Activated CD4-positive, alpha-beta memory T cell treated with anti-CD3 and anti-CD28 coated beads, Interleukin-2, amount 10 ng/mL, durations not matched to agents 7 days and 5 days (primary cell): ENCODE measurements at regions not wholly inside any gene's neighbourhood (a gene's known extent, or its start where the extent isn't known, plus 50 kb on each side); places are given as distances from the start of the nearest gene placed in this dataset.

Source experiments
- CTCF ChIA-PET: fragments of 350-600 bp; sonication (Branson Sonifier 250); formaldehyde crosslinking; loops from one replicate; lab custom pipeline; 2021; ENCODE audit warnings: antibody characterized with exemption, inconsistent platforms; lab: Charles Lee
- POLR2A ChIA-PET: fragments of 350-600 bp; sonication (Branson Sonifier 250); formaldehyde crosslinking; loops from one replicate; lab custom pipeline; 2021; ENCODE audit warnings: antibody characterized with exemption; lab: Charles Lee
- DNase-seq: peaks from one replicate; pipeline ENCODE4 v3.0.0-alpha.2; 2020
- H3K27ac Mint-ChIP-seq: one replicate; pipeline ENCODE4 v1.8.0; 2021; ENCODE audit warnings: mild to moderate bottlenecking, mixed read lengths
- H3K27me3 Mint-ChIP-seq: one replicate; pipeline ENCODE4 v1.8.0; 2021; ENCODE audit warnings: mixed read lengths
- H3K36me3 Mint-ChIP-seq: one replicate; pipeline ENCODE4 v1.8.0; 2021; ENCODE audit warnings: low read depth, mixed read lengths
- H3K4me1 Mint-ChIP-seq: one replicate; pipeline ENCODE4 v1.8.0; 2021; ENCODE audit warnings: mixed read lengths
- H3K4me3 Mint-ChIP-seq: one replicate; pipeline ENCODE4 v1.8.0; 2021; ENCODE audit warnings: mild to moderate bottlenecking, mixed read lengths
- H3K9me3 Mint-ChIP-seq: one replicate; pipeline ENCODE4 v1.8.0; 2021; ENCODE audit warnings: mixed read lengths

DNA sequence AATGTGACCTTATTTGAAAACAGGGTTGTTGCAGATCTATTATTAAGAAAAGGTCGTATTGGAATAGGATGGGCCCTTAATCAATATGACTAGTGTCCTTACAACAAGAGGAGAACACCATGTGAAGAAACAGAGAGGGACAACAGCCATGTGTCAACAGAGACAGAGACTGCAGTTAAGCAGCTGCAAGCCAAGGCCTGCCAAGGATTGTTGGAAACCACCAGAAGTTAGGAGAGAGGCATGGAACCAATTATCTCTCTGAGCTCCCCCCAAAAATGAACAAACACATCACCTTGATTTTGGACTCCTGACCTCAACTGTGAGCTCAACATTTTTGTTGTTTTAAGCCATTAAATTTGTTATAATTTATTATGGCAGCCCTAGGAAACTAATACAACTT lies 214.6 kb upstream of the PRKD1 start:
- H3K4me1 Mint-ChIP-seq: no peaks in the 10 kb centered on the region
- H3K4me3 Mint-ChIP-seq: no peak overlapping the region
- no peaks in the 10 kb centered on the region for H3K36me3 Mint-ChIP-seq
- CTCF ChIA-PET: no interaction called here
- H3K27me3 Mint-ChIP-seq: no peaks in the 10 kb centered on the region
- no peak for DNase-seq
- H3K27ac Mint-ChIP-seq: no peak overlapping the region
- POLR2A ChIA-PET: no interaction called here
- H3K9me3 Mint-ChIP-seq: peaks cover 15% of the 10 kb centered on the region

DNA sequence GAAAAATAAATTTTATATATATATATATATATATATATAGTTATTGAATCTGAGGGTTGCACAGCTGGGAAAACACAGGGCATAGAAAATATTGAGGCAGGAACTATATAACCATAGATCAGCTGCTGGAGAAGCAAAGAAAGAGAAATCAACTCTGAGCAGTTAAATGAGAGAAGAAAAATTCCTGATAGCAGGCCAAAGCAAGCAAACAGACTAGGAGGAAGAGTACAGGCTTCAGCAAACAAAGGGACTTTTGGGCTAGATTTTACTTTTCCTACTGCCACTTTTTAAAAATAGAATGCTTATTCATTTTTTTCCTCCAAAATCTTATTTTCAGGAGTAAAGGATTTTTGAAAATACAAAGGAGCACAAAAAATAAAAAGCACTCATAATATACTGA lies 216.0 kb upstream of the PRKD1 start:
- Mint-ChIP-seq H3K4me3 (no peak overlapping the region), H3K9me3 (peaks cover 18% of the 10 kb centered on the region), H3K36me3 (no peaks in the 10 kb centered on the region), H3K27ac (no peak overlapping the region), H3K4me1 (no peaks in the 10 kb centered on the region), H3K27me3 (no peaks in the 10 kb centered on the region)
- ChIA-PET POLR2A (no interaction called here), CTCF (no interaction called here)
- DNase-seq: no peak

DNA sequence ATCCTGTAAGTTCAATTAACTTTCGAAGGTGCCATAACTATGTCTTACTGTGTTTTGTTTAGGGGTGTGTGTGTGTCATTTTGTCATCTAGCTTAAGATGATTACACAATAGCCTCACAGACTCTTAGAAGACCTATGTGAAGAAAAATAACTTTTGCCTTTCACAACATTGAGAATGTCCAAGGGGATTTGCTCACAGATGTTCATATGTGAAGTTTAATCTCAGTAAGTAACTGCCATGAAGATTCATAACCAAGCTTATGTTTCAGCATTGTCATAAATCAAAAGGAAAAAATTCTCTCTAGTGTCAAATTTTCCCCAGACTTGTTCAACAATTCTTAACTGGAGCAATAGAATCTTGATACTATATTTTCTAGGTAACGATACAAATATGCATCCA lies 226.1 kb upstream of the PRKD1 start:
- ChIA-PET CTCF (no interaction called here), POLR2A (no interaction called here)
- Mint-ChIP-seq H3K9me3 (peaks cover 2% of the 10 kb centered on the region), H3K4me3 (no peak overlapping the region), H3K36me3 (no peaks in the 10 kb centered on the region), H3K27me3 (no peaks in the 10 kb centered on the region), H3K27ac (no peak overlapping the region), H3K4me1 (no peaks in the 10 kb centered on the region)
- no peak for DNase-seq

DNA sequence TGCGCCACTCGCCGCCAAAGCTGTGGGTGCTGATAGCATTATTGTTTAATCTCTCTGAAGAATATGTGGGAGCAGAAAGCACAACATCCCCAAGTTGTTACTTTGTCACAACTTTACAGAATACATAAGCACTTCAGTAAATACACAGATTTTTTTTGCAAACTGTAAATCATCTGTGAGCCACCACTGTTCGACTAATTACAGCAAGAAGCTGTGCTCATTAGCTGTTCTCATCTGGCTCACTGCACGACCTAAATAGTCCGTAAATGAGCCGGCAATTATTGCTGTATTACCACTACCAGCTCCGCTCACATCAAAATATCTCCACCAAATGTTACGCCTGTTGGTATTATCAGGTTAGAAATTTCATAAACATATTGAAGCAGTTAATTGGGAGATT lies 228.9 kb upstream of the PRKD1 start:
- no peak overlapping the region for H3K27ac Mint-ChIP-seq
- CTCF ChIA-PET: no interaction called here
- H3K36me3 Mint-ChIP-seq: no peaks in the 10 kb centered on the region
- no peaks in the 10 kb centered on the region for H3K4me1 Mint-ChIP-seq
- DNase-seq: no peak
- peaks cover 2% of the 10 kb centered on the region for H3K9me3 Mint-ChIP-seq
- H3K27me3 Mint-ChIP-seq: no peaks in the 10 kb centered on the region
- POLR2A ChIA-PET: no interaction called here
- H3K4me3 Mint-ChIP-seq: no peak overlapping the region

DNA sequence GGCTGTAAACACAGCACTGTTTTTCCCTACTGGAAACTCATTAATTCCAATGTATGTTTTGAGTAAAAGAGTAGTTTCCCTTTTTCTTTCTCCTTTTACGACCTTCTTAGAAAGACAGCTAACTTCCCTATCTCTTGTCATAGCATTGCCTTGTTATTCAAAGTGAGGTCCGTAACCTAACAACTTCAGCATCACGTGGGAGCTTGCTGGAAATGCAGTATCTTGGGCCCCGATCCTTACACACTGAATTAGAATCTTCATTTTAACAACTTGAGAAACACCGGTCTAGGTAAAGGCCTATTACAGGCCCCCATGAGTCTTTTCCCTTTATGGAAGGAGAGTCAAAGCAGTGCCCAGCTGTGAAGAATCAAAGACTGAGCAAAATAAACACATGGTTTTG lies 230.7 kb upstream of the PRKD1 start:
- DNase-seq: no peak
- Mint-ChIP-seq H3K4me3 (no peak overlapping the region), H3K4me1 (no peaks in the 10 kb centered on the region), H3K9me3 (peaks cover 3% of the 10 kb centered on the region), H3K36me3 (no peaks in the 10 kb centered on the region), H3K27me3 (no peaks in the 10 kb centered on the region), H3K27ac (no peak overlapping the region)
- ChIA-PET POLR2A (no interaction called here), CTCF (no interaction called here)

- Mint-ChIP-seq H3K9me3 (peaks cover 4% of the 10 kb centered on the region), H3K27me3 (no peaks in the 10 kb centered on the region), H3K36me3 (no peaks in the 10 kb centered on the region), H3K4me1 (no peaks in the 10 kb centered on the region), H3K4me3 (no peak overlapping the region), H3K27ac (no peak overlapping the region)
- ChIA-PET POLR2A (no interaction called here), CTCF (no interaction called here)
- no peak for DNase-seq
These were observed 231.7 kb upstream of the PRKD1 start for GRCh38 chr14:30159374-30159773.

DNA sequence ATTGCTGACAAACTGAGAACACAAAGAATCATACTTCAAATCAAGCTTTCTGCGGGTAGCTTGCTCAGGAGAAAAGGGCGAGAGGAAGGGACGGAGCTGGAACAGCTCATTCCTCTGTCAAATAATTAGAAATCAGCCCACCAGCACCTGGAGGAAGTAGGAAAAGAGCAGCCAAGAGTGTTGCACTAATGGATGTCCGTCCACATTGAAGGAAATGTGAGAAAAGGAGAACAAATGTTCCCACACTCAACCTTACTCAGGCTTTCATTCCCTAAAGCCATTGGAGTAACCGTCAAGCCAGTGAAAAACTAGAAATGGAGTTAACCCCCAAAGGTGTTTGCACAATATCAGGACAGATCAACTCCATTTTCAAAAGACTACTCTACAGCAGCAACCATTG lies 233.0 kb upstream of the PRKD1 start:
- H3K4me3 Mint-ChIP-seq: no peak overlapping the region
- no peaks in the 10 kb centered on the region for H3K27me3 Mint-ChIP-seq
- no peak for DNase-seq
- no peaks in the 10 kb centered on the region for H3K4me1 Mint-ChIP-seq
- peaks cover 2% of the 10 kb centered on the region for H3K9me3 Mint-ChIP-seq
- no peak overlapping the region for H3K27ac Mint-ChIP-seq
- ChIA-PET CTCF (no interaction called here), POLR2A (no interaction called here)
- no peaks in the 10 kb centered on the region for H3K36me3 Mint-ChIP-seq

DNA sequence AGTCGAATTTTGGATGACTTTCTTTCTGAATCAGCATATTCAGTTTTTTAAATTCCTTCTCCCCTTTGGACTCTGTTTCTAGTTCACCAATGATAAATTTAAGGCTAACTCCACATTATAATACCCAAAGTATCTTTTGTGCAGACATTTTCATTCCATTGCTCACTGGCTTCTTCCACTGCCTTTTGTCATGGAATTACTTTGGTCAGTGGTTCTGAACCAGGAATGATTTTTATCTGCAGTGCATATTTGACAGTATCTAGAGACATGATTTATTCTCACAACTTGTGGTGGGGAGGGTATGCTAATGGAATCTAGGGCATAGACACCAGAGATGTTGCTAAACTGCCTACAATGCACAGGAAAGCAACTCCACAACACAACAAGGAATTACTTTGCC lies 234.4 kb upstream of the PRKD1 start:
- POLR2A ChIA-PET: no interaction called here
- Mint-ChIP-seq H3K4me3 (no peak overlapping the region), H3K27me3 (no peaks in the 10 kb centered on the region), H3K4me1 (no peaks in the 10 kb centered on the region), H3K9me3 (peaks cover 2% of the 10 kb centered on the region), H3K36me3 (no peaks in the 10 kb centered on the region), H3K27ac (no peak overlapping the region)
- no peak for DNase-seq
- CTCF ChIA-PET: no interaction called here

DNA sequence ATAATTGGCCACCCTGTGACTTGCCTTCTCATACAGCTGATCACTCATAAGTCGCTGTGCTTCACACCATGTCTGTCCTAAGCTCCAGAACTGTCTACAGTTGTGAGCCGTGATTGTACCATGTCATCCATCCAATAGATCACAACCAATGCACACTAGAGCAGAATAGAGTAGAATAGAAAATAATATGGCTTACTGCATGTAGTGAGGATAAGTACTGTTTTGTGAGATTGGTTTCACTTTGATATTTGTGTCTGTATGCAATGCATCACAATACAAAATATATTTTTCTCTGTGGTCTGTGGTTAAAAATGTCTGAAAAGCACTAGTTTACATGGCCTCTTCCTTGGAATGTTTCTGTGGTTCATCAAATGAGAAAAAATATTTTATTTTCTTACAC lies 237.6 kb upstream of the PRKD1 start:
- no peak overlapping the region for H3K27ac Mint-ChIP-seq
- H3K4me1 Mint-ChIP-seq: no peaks in the 10 kb centered on the region
- H3K36me3 Mint-ChIP-seq: no peaks in the 10 kb centered on the region
- ChIA-PET CTCF (no interaction called here), POLR2A (no interaction called here)
- no peak for DNase-seq
- H3K9me3 Mint-ChIP-seq: peaks cover 9% of the 10 kb centered on the region
- H3K27me3 Mint-ChIP-seq: no peaks in the 10 kb centered on the region
- H3K4me3 Mint-ChIP-seq: no peak overlapping the region

DNA sequence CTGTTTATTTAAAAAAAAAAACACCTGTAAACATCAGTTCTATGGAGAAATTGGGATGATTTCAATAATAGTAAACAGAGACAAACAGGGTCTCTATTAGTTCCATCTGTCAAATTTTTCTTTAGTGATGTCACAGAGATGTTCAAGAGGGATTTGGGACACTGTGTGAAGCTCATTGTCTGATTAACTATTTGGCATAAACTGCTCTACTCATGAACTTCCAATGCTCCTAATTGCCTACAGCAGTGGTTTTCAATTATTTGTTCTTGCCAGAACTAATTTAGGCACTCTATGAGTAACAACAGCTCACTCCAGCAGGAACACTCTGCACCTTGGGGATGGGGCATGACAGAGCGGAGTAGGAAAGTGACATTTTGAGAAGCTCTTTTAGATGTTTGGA lies 250.1 kb upstream of the PRKD1 start:
- no peak for DNase-seq
- no peaks in the 10 kb centered on the region for H3K27me3 Mint-ChIP-seq
- peaks cover 7% of the 10 kb centered on the region for H3K9me3 Mint-ChIP-seq
- H3K27ac Mint-ChIP-seq: no peak overlapping the region
- H3K4me1 Mint-ChIP-seq: no peaks in the 10 kb centered on the region
- no peak overlapping the region for H3K4me3 Mint-ChIP-seq
- no peaks in the 10 kb centered on the region for H3K36me3 Mint-ChIP-seq
- ChIA-PET POLR2A (no interaction called here), CTCF (no interaction called here)

DNA sequence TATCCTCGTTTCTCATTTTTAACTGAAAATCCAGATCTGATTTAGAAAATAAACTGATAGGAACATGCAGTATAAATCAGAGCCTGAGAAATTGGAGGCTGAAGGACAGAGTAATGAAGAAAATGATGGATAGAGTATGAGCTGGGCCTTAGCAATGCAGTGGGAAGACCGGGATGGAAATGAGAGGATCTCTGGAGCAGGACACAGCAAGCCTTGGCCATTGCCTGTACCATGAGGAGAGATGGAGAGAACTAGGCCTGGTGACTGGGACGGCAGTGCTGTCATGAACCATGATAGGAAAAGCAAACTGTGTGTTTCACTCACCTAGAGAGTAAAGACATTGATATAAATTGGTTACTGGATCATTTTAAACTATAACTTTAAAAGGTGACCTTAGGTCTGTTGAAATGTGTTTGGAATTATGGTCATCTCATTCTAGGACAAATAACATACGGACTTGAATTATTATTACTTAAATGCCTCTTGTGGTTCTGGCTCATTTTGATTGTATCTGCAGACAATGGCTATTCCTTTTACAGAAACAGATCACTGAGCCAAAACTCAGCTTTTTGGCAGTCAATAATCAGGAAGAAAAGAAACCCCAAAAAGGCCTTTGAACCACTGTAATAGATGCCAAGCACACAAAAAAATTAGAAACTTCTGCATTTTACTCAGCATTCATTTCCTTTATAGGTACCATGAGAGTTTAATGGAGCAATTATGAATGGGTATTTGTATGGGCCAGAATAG lies 251.9 kb upstream of the PRKD1 start:
- Mint-ChIP-seq H3K4me1 (no peaks in the 10 kb centered on the region), H3K4me3 (no peak overlapping the region), H3K27ac (no peak overlapping the region), H3K27me3 (no peaks in the 10 kb centered on the region), H3K9me3 (peaks cover 7% of the 10 kb centered on the region), H3K36me3 (no peaks in the 10 kb centered on the region)
- ChIA-PET CTCF (no interaction called here), POLR2A (no interaction called here)
- no peak for DNase-seq

- POLR2A ChIA-PET: no interaction called here
- Mint-ChIP-seq H3K4me3 (no peak overlapping the region), H3K27ac (no peak overlapping the region), H3K27me3 (no peaks in the 10 kb centered on the region), H3K4me1 (no peaks in the 10 kb centered on the region), H3K36me3 (no peaks in the 10 kb centered on the region), H3K9me3 (peaks cover 7% of the 10 kb centered on the region)
- no peak for DNase-seq
- CTCF ChIA-PET: no interaction called here
These were observed 252.6 kb upstream of the PRKD1 start for GRCh38 chr14:30180219-30180618.

DNA sequence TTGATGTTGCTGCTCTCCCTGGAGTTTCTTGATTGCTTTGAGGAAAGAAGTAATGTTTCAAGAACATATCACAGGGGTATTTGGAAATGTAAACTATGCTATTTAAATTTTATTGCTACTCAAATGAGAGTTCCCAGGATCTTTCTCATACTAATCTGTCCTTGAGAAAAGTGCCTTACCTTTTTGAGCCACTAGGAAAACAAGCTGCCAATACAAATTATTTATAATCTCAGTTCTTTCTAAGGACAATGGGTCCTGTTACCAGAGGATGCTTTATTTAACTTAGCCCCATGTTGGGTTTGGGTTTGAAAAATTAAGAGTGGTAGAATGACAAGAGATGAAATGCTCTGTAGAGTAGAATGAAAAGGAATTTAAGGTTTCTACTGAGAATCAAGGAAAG lies 258.2 kb upstream of the PRKD1 start:
- Mint-ChIP-seq H3K9me3 (no peaks in the 10 kb centered on the region), H3K36me3 (no peaks in the 10 kb centered on the region), H3K27me3 (no peaks in the 10 kb centered on the region), H3K27ac (no peak overlapping the region), H3K4me1 (no peaks in the 10 kb centered on the region), H3K4me3 (no peak overlapping the region)
- DNase-seq: no peak
- POLR2A ChIA-PET: no interaction called here
- CTCF ChIA-PET: no interaction called here

GRCh38 chr14:30191639-30192279 lies 264.1 kb upstream of the PRKD1 start:
- Mint-ChIP-seq H3K4me1 (no peaks in the 10 kb centered on the region), H3K36me3 (no peaks in the 10 kb centered on the region), H3K27ac (no peak overlapping the region), H3K9me3 (peaks cover under 1% of the 10 kb centered on the region), H3K27me3 (no peaks in the 10 kb centered on the region), H3K4me3 (no peak overlapping the region)
- CTCF ChIA-PET: no interaction called here
- POLR2A ChIA-PET: no interaction called here
- no peak for DNase-seq
